ENCODE measurements at regions not wholly inside any gene's neighbourhood (a gene's known extent, or its start where the extent isn't known, plus 50 kb on each side); places are given as distances from the start of the nearest gene placed in this dataset.
"Not testable (repeated sequence)": the region's sequence is repeated elsewhere in the genome, so short reads cannot be mapped to it uniquely, and the experiment has no call there.

GRCh38 chr4:107423677-107424405 is 296.2 kb downstream of the PAPSS1 start:
- Histone ChIP-seq H3K9me3 (no peaks in the 10 kb centered on the region), H3K36me3 (no peaks in the 10 kb centered on the region), H3K4me1 (replicated peaks) (no peaks in the 10 kb centered on the region), H3K4me3 (no peak overlapping the region), H3K27me3 (replicated peaks; ENCODE audit: insufficient read depth) (no peaks in the 10 kb centered on the region), H3K27ac (no peak overlapping the region)
- TF ChIP-seq POLR2AphosphoS5 (IDR thresholded peaks at IDR 0.05) (no peak), POLR2A (IDR thresholded peaks at IDR 0.05) (no peak)
- TF ChIP-seq, protein P1, sequence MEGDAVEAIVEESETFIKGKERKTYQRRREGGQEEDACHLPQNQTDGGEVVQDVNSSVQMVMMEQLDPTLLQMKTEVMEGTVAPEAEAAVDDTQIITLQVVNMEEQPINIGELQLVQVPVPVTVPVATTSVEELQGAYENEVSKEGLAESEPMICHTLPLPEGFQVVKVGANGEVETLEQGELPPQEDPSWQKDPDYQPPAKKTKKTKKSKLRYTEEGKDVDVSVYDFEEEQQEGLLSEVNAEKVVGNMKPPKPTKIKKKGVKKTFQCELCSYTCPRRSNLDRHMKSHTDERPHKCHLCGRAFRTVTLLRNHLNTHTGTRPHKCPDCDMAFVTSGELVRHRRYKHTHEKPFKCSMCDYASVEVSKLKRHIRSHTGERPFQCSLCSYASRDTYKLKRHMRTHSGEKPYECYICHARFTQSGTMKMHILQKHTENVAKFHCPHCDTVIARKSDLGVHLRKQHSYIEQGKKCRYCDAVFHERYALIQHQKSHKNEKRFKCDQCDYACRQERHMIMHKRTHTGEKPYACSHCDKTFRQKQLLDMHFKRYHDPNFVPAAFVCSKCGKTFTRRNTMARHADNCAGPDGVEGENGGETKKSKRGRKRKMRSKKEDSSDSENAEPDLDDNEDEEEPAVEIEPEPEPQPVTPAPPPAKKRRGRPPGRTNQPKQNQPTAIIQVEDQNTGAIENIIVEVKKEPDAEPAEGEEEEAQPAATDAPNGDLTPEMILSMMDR (IDR thresholded peaks at IDR 0.05) = no peak
- intact Hi-C loops (cut with DNase I) = no loop called here
- no peak for DNase-seq (ENCODE audit: low spot score)
- WGBS = 95% methylated on average over 2 of the region's 2 CpGs

DNA sequence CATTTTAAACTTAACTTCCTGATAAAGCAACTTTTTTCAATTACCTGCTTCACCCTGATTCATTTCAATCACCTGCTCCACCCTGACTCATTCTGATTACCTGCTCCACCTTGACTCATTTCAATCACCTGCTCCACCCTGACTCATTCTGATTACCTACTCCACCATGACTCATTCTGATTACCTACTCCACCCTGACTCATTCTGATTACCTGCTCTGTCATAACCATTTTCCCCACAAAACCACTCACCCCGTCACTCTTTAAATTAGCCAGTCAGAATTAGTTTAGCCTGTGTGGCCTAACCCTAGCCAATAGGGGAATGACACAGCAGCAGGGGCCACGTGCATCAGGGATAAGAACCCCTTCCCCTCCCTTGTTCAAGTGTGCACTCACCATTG is 300.5 kb downstream of the PAPSS1 start:
- H3K4me1 ChIP-seq (replicated peaks); DNase-seq (ENCODE audit: low spot score); H3K9me3 ChIP-seq; H3K4me3 ChIP-seq; H3K36me3 ChIP-seq; H3K27me3 ChIP-seq (replicated peaks; ENCODE audit: insufficient read depth); intact Hi-C loops (cut with DNase I); H3K27ac ChIP-seq: not testable (repeated sequence)
- WGBS = 81% methylated on average over 2 of the region's 2 CpGs

GRCh38 chr4:107419052-107419451 is 301.0 kb downstream of the PAPSS1 start:
- WGBS = 63% methylated on average over 2 of the region's 2 CpGs
- TF ChIP-seq POLR2AphosphoS5 (IDR thresholded peaks at IDR 0.05) = no peak
- TF ChIP-seq, protein P1 (IDR thresholded peaks at IDR 0.05) = no peak
- no peak for TF ChIP-seq POLR2A (IDR thresholded peaks at IDR 0.05)
- Histone ChIP-seq H3K4me3 (no peak overlapping the region), H3K9me3 (no peaks in the 10 kb centered on the region), H3K27ac (no peak overlapping the region), H3K4me1 (replicated peaks) (no peaks in the 10 kb centered on the region), H3K36me3 (no peaks in the 10 kb centered on the region), H3K27me3 (replicated peaks; ENCODE audit: insufficient read depth) (no peaks in the 10 kb centered on the region)
- intact Hi-C loops (cut with DNase I) = no loop called here
- DNase-seq (ENCODE audit: low spot score) = no peak

DNA sequence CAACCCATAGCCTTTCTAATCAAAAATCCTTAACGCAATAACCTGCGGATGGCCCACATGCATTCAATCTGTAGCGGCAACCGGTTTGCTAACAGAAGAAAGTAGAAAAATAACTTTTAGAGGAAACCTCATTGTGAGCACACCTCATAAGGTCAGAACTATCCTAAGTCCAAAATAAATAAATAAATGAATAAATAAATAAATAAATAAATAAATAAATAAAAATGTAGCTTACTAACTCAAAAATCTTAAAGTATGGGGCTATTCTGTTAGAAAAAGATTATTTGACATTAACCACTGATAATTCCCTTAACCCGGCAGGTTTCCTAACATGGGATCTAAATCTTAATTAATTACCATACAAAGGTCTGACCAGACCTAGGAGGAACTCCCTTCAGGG is 304.5 kb downstream of the PAPSS1 start:
- H3K4me3 ChIP-seq; H3K4me1 ChIP-seq (replicated peaks); DNase-seq (ENCODE audit: low spot score); H3K27me3 ChIP-seq (replicated peaks; ENCODE audit: insufficient read depth); intact Hi-C loops (cut with DNase I); H3K36me3 ChIP-seq; H3K27ac ChIP-seq; H3K9me3 ChIP-seq: not testable (repeated sequence)
- WGBS = 96% methylated on average over 5 of the region's 5 CpGs

DNA sequence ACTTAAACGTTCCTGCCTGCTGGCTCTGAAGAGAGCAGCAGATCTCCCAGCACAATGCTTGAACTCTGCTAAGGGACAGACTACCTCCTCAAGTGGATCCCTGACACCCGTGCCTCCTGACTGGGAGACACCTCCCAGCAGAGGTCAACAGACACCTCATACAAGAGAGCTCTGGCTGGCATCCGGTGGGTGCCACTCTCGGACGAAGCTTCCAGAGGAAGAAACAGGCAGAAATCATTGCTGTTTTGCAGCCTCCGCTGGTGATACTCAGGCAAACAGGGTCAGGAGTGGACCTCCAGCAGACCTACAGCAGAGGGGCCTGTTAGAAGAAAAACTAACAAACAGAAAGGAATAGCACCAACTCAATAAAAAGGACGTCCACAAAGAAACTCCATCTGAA is 310.2 kb downstream of the PAPSS1 start:
- H3K36me3 ChIP-seq; H3K4me1 ChIP-seq (replicated peaks); H3K27me3 ChIP-seq (replicated peaks; ENCODE audit: insufficient read depth); H3K9me3 ChIP-seq; H3K27ac ChIP-seq; H3K4me3 ChIP-seq; intact Hi-C loops (cut with DNase I); DNase-seq (ENCODE audit: low spot score): not testable (repeated sequence)
- 95% methylated on average over 6 of the region's 7 CpGs for WGBS

DNA sequence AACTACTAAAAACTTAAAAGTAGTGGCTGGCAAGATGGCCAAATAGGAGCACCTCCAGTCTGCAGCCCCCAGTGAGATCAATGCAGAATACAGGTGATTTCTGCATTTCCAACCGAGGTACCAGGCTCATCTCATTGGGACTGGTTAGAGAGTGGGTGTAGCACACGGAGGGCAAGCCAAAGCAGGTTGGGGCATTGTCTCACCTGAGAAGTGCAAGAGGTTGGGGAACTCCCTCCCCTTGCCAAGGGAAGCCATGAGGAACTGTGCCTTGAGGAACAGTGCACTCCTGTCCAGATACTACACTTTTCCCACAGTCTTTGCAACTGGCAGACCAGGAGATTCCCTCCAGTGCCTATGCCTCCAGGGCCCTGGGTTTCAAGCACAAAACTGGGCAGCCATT is 311.1 kb downstream of the PAPSS1 start:
- Histone ChIP-seq H3K4me1 (replicated peaks) (no peaks in the 10 kb centered on the region), H3K36me3 (no peaks in the 10 kb centered on the region), H3K27ac (no peak overlapping the region), H3K27me3 (replicated peaks; ENCODE audit: insufficient read depth) (no peaks in the 10 kb centered on the region), H3K4me3 (no peak overlapping the region), H3K9me3 (no peaks in the 10 kb centered on the region)
- DNase-seq (ENCODE audit: low spot score) = no peak
- WGBS = 81% methylated on average over 2 of the region's 2 CpGs
- TF ChIP-seq POLR2A (IDR thresholded peaks at IDR 0.05) (no peak), POLR2AphosphoS5 (IDR thresholded peaks at IDR 0.05) (no peak)
- TF ChIP-seq, protein P1 (IDR thresholded peaks at IDR 0.05) = no peak
- intact Hi-C loops (cut with DNase I) = no loop called here

Data from prostate gland (tissue), 2 donors.